ENCODE measurements at regions not wholly inside any gene's neighbourhood (a gene's known extent, or its start where the extent isn't known, plus 50 kb on each side); places are given as distances from the start of the nearest gene placed in this dataset.

GRCh38 chr12:89084751-89085150, 267.6 kb downstream of the DUSP6 start:
- Histone ChIP-seq H3K27ac (no peak overlapping the region), H3K4me1 (no peaks in the 10 kb centered on the region), H3K9me3 (peaks cover 2% of the 10 kb centered on the region; the same call in 1 of the 3 replicates), H3K4me2 (no peak overlapping the region), H3K4me3 (no peak overlapping the region)
- ATAC-seq = no peak
- no peak for FAIRE-seq
- TF ChIP-seq PHF8 (IDR thresholded peaks at IDR 0.05; ENCODE audit: borderline replicate concordance, low read depth) = no peak
- TF ChIP-seq TP53 (CRISPR knock-in tag; IDR thresholded peaks at IDR 0.05) = no peak
- no peak for TF ChIP-seq TFCP2L1 (CRISPR knock-in tag; IDR thresholded peaks at IDR 0.05)
- TF ChIP-seq POLR2AphosphoS2 (conservative IDR thresholded peaks at IDR 0.05; ENCODE audit: low read length) = no peak
- TF ChIP-seq KDM5A (IDR thresholded peaks at IDR 0.05) = no peak
- TF ChIP-seq JUNB (IDR thresholded peaks at IDR 0.05) = no peak
- no peak for TF ChIP-seq CEBPB (IDR thresholded peaks at IDR 0.05)
- ChIA-PET CTCF (no interaction called here), POLR2A (no interaction called here)
- no peak for DNase-seq (ENCODE audit: low read depth in 1 of 2, low spot score in 1 of 2)
- 74% methylated on average over 3 of the region's 3 CpGs for whole genome bisulfite sequencing (ENCODE audit: missing lambda C conversion rate)

GRCh38 chr12:89083491-89083890, 268.8 kb downstream of the DUSP6 start:
- Histone ChIP-seq H3K4me3 (no peak overlapping the region), H3K4me2 (no peak overlapping the region), H3K9me3 (no peaks in the 10 kb centered on the region), H3K27ac (no peak overlapping the region), H3K4me1 (no peaks in the 10 kb centered on the region)
- POLR2A ChIA-PET = no interaction called here
- ATAC-seq (no peak), FAIRE-seq (no peak), DNase-seq (ENCODE audit: low read depth in 1 of 2, low spot score in 1 of 2) (no peak)
- TF ChIP-seq CHD4 (IDR thresholded peaks at IDR 0.05; ENCODE audit: borderline replicate concordance) = no peak
- TF ChIP-seq KDM1A (IDR thresholded peaks at IDR 0.05; ENCODE audit: low read depth) = no peak
- no peak for TF ChIP-seq TP53 (CRISPR knock-in tag; IDR thresholded peaks at IDR 0.05)
- no peak for TF ChIP-seq EHF (CRISPR knock-in tag; IDR thresholded peaks at IDR 0.05)
- no peak for TF ChIP-seq MAZ (IDR thresholded peaks at IDR 0.05; ENCODE audit: borderline replicate concordance, low read depth, low read length)
- no peak for TF ChIP-seq ZFP36 (IDR thresholded peaks at IDR 0.05; ENCODE audit: borderline replicate concordance, partially characterized antibody)
- TF ChIP-seq KDM5A (IDR thresholded peaks at IDR 0.05) = no peak
- no peak for TF ChIP-seq FOSB (CRISPR knock-in tag; IDR thresholded peaks at IDR 0.05)
- no peak for TF ChIP-seq NPAS2 (CRISPR knock-in tag; IDR thresholded peaks at IDR 0.05; ENCODE audit: borderline replicate concordance)
- TF ChIP-seq MYC (IDR thresholded peaks at IDR 0.05; ENCODE audit: borderline replicate concordance, low read length) = no peak
- no peak for TF ChIP-seq JUNB (IDR thresholded peaks at IDR 0.05)
- TF ChIP-seq NR3C1 (IDR thresholded peaks at IDR 0.05) = no peak
- TF ChIP-seq ZNF302 (CRISPR knock-in tag; IDR thresholded peaks at IDR 0.05) = no peak
- no peak for TF ChIP-seq BCL3 (IDR thresholded peaks at IDR 0.05)
- TF ChIP-seq HOXB13 (CRISPR knock-in tag; IDR thresholded peaks at IDR 0.05; ENCODE audit: low read depth) = no peak
- TF ChIP-seq ESRRA (IDR thresholded peaks at IDR 0.05; ENCODE audit: borderline replicate concordance, low read length) = no peak
- TF ChIP-seq JUN (IDR thresholded peaks at IDR 0.05) = no peak
- no peak for TF ChIP-seq E2F6 (IDR thresholded peaks at IDR 0.05; ENCODE audit: borderline replicate concordance, low read depth)
- WGBS (ENCODE audit: missing lambda C conversion rate) = 40% methylated on average over 3 of the region's 3 CpGs
- CTCF ChIA-PET = no interaction called here

- WGBS (ENCODE audit: missing lambda C conversion rate) = 22% methylated on average over 1 of the region's 1 CpG
- TF ChIP-seq, protein P1, sequence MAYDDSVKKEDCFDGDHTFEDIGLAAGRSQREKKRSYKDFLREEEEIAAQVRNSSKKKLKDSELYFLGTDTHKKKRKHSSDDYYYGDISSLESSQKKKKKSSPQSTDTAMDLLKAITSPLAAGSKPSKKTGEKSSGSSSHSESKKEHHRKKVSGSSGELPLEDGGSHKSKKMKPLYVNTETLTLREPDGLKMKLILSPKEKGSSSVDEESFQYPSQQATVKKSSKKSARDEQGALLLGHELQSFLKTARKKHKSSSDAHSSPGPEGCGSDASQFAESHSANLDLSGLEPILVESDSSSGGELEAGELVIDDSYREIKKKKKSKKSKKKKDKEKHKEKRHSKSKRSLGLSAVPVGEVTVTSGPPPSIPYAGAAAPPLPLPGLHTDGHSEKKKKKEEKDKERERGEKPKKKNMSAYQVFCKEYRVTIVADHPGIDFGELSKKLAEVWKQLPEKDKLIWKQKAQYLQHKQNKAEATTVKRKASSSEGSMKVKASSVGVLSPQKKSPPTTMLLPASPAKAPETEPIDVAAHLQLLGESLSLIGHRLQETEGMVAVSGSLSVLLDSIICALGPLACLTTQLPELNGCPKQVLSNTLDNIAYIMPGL (CRISPR knock-in tag; IDR thresholded peaks at IDR 0.05; ENCODE audit: borderline replicate concordance) = no peak
- TF ChIP-seq NFE2L2 (conservative IDR thresholded peaks at IDR 0.05; ENCODE audit: low read length) (no peak), RNF2 (IDR thresholded peaks at IDR 0.05; ENCODE audit: borderline replicate concordance, low read depth) (no peak), HOXB13 (CRISPR knock-in tag; IDR thresholded peaks at IDR 0.05; ENCODE audit: low read depth) (no peak), FOSL2 (IDR thresholded peaks at IDR 0.05) (no peak), FOSL2 (CRISPR knock-in tag; IDR thresholded peaks at IDR 0.05) (no peak), ELK1 (IDR thresholded peaks at IDR 0.05; ENCODE audit: low read depth, low read length) (no peak), POLR2A (IDR thresholded peaks at IDR 0.05; ENCODE audit: low read length) (no peak), HOXB5 (CRISPR knock-in tag; IDR thresholded peaks at IDR 0.05) (no peak), EP300 (IDR thresholded peaks at IDR 0.05) (no peak)
- TF ChIP-seq, protein P2, sequence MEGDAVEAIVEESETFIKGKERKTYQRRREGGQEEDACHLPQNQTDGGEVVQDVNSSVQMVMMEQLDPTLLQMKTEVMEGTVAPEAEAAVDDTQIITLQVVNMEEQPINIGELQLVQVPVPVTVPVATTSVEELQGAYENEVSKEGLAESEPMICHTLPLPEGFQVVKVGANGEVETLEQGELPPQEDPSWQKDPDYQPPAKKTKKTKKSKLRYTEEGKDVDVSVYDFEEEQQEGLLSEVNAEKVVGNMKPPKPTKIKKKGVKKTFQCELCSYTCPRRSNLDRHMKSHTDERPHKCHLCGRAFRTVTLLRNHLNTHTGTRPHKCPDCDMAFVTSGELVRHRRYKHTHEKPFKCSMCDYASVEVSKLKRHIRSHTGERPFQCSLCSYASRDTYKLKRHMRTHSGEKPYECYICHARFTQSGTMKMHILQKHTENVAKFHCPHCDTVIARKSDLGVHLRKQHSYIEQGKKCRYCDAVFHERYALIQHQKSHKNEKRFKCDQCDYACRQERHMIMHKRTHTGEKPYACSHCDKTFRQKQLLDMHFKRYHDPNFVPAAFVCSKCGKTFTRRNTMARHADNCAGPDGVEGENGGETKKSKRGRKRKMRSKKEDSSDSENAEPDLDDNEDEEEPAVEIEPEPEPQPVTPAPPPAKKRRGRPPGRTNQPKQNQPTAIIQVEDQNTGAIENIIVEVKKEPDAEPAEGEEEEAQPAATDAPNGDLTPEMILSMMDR (IDR thresholded peaks at IDR 0.05) = no peak
Measured at GRCh38 chr12:89082370-89082753, 269.9 kb downstream of the DUSP6 start.

More at GRCh38 chr12:89082370-89082753, 269.9 kb downstream of the DUSP6 start:
- Histone ChIP-seq H3K4me2 (no peak overlapping the region), H3K27ac (no peak overlapping the region), H3K4me1 (no peaks in the 10 kb centered on the region), H3K4me3 (no peak overlapping the region), H3K9me3 (no peaks in the 10 kb centered on the region)
- ChIA-PET POLR2A (no interaction called here), CTCF (interaction anchor here (0.8 kb wide), 1 partner anchor 18 kb away, joined by 3 read pairs; no protein-coding TSS in a partner anchor)
- no peak for ATAC-seq
- DNase-seq (ENCODE audit: low read depth in 1 of 2, low spot score in 1 of 2) = no peak
- no peak for FAIRE-seq
